Suppressor macrophage treated with lipopolysaccharide for 1 hour (primary cell): ENCODE measurements at regions not wholly inside any gene's neighbourhood (a gene's known extent, or its start where the extent isn't known, plus 50 kb on each side); places are given as distances from the start of the nearest gene placed in this dataset.
A peak's percentile ranks its signal among the peaks of the same experiment; 100 is the strongest.
"Not testable (repeated sequence)": the region's sequence is repeated elsewhere in the genome, so short reads cannot be mapped to it uniquely, and the experiment has no call there.

ENCODE experiments used
- DNase-seq, 3 donors: peaks; one replicate each; pipeline ENCODE4 v3.0.0-alpha.2; 2020 to 2022

DNA sequence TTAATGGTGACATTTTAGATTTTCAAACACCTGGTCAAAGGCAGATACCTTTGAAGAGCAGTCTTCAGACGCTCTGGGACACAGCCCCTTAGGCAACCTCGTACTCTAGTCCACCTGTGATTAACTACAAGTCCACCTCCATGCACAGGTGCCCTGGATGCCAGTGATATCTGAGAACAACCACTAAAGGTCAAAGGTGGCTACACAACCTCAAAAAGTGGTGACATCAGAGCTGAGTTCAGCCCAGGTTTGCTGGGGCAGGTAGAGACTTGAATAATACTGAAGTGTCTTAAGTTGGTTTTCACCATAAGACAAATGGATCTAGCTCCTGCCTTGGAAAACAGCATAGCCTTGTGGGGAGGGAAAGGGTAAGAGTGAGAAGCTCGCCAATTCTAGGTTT, 143.4 kb upstream of the ADO start:
- DNase-seq = no peak

DNA sequence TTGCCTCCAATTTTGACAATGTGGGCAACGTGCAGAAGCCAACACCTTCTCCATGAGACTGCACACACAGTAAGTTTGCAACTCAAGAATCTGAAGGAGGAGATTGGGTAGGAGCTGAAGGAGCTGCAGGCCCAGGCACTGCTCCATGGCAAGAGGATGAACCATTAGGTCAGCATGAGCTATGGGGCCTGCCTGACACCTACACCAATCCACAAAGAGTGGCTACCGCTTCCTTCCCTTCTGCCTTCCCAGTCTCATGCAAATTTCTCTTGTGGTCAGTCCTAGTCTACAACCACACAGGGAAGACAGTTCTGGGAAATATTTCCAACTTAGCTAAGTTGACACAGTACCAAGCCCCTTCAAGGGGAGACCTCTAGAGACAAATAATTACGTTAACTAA, 142.0 kb upstream of the ADO start:
- DNase-seq = peak; percentile 36 to 46 (median 46)

DNA sequence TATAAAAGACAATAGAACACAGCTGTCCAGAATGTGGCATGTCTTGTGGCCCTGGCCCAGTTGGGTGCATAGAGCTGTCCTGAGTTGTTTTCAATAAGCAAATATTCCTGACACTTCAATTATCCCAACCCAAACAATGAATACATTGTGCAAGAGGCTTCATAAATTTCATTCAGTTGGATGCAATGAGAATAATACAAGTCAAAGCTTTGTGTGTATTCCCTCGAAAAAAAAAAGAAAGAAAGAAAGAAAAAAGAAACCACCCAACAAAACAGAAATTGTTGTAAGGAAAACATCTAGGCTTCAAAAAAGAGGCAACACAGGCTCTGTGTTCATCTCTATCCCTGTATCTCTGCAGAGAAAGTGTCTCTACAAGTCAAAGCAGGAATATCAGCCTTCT, 138.7 kb upstream of the ADO start:
- no peak for DNase-seq

DNA sequence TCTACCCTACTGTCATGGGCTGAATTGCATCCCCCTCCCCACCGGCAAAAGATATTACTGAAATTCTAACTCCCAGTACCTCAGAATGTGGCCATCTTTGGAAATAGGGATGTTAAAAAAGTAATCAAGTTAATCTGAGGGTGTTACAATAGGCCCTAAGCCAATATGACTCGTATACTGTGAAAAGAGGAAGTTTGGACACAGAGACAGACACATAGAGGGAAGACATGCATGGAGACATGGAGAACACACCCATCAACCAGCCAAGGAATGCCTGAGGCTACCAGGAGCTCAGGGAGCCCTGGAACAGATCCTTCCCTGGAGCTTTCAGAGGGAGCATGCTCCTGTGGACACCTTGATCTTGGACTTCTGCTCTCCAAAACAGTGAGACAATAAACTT, 138.2 kb upstream of the ADO start:
- peak; percentile 63 to 78 (median 74) for DNase-seq

DNA sequence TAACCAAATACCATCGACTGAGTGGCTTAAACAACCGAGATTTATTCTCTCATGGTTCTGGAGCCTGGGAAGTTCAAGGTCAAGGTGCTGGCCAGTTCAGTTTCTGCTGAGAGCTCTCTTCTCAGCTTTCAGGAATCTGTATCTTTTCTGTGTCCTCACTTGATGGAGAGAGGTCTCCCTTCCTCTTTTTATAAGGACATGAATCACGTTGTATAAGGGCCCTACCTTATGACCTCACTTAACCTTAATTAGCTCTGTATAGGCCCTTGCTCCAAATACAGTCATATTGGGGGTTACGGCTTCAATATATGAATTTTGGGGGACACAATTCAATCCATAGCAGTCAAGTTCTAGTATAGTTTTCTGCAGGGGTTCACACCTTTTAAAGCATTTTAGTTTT, 135.2 kb upstream of the ADO start:
- DNase-seq = peak in 2 of 3 donors; percentile 35 to 50

DNA sequence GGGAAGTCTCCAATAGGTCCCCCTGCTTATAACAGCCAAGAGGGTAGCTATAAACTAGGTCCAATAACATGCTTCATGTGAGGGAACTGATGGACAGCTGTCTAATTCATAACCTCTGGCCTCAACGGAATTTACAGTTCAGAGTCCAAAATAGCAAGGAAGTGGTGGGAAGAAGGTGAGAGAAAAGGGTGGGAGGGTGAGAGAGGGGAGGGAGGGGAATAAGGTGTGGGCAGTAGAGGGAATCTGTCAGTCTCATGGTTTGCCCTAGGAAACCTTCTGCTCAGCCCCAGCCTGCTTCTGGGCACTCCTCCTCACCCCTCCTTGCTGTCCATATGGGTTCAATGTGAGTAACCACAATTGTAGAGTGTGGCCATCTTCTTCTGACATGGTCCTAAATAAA, 133.4 kb upstream of the ADO start:
- no peak for DNase-seq

DNA sequence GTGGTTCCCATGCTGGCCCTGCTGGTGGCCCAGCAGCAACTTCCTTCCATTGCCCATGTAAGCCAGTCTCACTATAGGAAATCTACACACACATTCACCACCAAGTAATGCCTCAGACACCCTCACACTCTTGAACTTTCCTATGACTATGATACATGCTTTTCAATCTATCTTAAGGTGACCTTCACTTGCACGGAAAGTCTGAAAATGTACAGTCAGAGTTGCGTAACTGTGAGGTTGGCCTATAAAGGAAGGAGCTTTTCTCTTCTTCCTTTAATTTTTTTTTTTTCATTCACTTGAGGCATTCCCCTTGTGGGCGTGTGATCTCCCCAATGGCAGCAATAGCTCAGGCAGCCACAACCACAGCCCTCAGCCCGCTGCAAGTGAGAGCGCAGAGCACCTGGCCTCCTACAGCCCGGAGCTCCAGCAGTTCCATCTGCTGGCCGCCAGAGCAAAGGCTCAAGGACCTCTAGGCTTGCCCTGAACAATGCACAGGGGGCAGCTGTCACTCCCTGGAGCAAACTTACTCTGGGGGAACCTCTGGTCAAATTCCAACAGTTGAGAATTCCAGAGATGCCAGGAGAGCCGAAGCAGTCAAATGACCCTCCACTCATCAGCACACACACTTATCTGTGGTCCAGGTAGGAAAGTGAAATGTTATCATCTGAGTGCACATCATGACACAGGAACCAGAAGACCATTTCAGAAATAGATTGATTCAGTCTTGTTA, 123.1 kb upstream of the ADO start:
- DNase-seq = peak; percentile 74 to 93 (median 92)

DNA sequence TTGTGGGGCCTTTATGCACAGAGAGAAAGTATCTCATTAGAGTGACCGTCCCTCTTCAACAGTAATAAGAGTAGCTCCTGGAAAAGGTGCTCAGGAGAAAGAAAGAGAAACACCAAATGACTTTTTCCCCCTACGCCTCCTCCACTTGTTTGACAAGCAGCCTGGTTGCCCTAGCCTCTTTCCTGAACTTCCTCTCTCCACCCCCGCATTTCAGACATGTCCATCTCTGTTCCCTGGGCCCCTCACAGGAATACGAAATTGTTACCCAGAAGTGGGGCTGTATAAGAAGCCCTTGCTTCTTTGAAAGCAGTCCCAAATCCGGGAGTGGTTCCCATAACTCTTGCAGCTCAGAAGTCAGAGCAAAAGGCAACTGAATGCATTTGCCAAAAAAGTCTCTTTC, 119.6 kb upstream of the ADO start:
- peak in 2 of 3 donors; percentile 19 to 33 for DNase-seq

DNA sequence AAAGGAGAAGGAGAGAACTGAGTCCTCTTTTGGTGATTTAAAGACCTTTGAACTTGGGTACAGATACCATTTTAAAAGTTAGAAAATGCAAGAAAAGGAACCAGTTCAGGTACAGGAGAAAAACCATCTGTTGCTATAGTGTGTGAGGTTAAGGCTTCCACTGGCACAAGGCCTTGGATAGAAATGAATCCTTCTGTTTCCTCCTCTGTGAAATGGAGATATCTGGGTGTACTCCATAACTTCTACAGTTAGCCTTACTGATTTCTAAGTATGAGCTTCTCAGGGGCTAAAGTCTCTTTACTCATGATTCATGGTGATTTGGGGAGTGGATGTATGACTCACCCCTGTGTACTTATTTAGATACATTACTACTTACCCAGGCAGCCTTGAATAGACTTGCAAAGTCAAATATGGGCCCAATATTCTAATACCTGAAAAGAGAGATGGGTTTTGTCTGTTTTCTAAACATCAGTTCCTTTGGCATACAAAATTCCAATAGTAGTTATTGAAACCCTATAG, 117.2 kb upstream of the ADO start:
- peak; percentile 42 to 72 (median 68) for DNase-seq

DNA sequence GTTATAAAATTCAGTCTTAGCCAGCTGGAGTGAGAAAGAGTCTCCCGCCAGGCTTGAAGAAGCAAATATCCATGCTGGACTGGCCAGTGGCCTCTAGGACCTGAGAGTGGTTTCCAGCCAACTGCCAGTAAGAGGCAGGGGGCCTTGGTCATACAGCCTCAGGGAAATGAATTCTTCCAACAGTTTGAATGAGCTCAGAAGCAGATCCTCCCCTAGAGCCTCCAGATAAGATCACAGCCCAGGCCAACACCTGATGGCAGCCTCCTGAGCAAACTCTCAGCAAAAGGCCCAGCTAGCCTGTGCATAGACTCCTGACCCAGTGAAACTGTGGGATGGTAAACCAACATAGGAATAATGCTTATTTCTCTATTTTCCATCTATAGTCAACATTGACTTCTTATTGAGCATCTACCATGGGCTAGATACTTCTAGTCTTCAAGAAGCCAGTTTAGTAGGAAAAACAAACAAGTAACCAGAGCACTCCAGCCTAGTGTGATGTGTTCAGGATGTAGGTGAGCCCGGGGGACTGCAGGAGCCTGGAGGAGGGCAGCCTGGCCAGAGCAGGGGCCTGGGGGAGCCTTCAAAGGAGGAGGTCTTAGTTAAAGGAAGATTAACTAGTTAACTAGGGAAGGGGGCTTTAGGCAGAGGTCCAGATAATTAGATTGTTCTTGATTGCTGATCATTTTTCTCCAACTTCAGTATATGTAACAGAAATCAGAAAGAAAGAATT, 115.4 kb upstream of the ADO start:
- DNase-seq = no peak

DNA sequence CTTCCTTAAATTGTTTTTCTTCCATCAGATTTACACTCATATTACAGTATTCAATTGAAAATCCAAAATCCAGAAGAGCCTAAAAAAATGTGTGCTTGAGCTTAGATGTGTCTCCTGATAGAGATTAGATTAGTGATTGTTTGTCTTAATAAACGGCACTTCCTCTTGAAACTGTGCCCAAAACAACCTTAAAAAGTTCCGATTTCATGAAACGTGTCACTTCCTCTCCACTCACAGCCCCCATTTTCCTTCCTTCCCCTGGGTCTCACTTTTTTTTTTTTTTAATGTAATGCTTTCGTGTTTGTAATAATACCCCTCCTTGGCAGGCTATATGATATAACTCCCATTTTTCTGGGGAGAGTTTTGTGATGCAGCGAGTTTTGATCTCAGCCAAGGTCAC, 114.8 kb upstream of the ADO start:
- DNase-seq = peak; percentile 42 to 71 (median 63)

DNA sequence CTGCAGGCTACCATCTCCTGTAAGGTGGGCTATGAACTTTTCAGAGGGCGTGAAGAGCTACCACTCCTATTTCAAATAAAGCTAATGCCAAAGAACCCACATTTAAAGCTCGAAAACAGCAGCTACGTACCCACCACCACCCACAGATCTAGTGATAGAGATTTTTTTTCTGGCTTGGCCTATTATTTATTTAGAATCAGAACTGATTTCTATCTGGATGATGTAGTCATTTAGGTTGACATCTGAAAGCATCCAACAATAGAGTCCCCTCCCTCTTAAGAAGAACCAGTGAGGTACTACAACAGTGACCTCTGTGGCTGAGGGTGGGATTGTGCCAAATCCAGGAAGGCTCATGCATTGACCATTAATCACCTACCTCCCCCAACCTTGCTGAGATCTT, 113.8 kb upstream of the ADO start:
- no peak for DNase-seq

DNA sequence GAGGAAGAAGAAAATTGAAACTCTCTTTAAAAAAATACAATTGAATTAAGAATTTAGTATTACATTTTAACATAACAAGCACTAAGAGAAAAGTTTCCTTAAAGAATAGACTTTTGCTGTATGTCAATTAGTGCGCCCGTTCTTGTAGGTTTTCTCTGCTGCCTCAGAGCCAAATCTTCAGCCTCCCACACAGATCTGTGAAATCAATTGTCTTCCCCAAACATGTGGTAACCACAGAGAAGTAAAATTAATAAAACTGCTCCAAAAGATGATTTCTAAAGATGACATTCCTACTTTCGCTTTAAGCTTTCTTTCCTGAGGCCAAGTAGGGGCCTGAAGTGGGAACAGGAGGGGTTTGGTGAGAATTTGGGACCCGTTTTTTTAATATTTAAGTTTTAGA, 113.2 kb upstream of the ADO start:
- peak; percentile 26 to 46 (median 36) for DNase-seq

DNA sequence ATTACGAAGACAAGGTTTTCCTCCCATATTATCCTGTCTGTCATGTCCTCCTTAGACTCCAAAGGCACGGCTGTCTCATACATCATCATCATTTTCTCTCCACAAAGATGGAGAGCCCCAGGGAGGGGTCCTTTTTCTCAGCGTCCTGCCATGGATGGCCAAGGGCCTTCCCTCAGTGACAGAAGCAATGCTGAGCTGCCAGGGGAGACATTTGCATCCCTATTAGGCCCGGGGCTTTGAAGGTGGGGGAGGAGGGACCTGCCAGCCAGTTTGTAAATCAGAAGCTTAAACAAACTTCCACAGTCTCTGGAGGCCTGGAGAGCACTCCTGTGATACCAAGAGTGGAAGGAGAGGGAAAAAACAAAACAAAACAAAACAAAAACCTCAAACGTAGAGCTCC, 112.4 kb upstream of the ADO start:
- DNase-seq = no peak

DNA sequence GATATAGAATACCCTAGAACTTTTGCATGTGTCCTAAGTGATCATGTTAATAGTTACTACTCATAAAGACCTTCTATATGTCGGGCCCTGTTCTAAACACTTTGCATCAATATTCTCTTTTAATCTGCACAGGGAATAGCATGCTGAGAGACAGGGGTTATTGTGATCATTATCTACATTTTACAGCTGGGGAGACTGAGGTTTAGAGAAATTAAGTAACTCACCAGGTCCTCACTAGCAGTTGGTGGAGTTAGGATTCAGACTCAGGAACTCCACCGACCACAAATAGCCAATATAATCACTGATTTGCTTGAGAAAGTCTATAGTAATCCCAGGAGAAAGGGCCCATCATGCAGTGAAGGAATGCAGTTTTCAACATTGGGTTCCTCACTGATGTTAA, 111.2 kb upstream of the ADO start:
- DNase-seq = no peak

DNA sequence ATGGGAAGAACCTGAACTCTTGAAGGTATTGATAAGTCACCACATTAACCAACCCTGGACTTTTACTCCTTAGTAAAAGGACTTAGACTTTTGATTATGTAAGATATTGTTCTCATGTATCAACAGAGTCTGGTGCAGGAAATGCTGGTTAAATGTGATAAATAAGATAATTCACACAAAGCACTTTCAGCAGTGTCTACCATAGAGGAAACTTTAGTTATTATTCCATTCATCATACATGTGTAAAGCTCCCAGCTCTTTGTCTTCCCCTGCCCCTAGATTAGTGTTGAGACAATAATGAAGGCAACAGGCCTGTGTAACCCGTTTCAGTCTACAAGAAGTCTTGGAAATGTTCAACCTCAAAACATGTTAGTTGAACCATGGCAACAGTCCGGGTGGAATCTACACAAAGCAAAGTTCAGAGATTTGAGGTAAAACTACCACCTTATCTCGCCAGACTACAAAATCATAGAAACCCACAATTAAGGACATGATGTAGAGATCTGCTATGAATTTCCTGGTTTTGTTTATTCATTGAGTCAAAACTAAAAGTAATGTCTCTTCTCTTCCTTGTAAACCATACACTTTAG, 109.9 kb upstream of the ADO start:
- DNase-seq = no peak

DNA sequence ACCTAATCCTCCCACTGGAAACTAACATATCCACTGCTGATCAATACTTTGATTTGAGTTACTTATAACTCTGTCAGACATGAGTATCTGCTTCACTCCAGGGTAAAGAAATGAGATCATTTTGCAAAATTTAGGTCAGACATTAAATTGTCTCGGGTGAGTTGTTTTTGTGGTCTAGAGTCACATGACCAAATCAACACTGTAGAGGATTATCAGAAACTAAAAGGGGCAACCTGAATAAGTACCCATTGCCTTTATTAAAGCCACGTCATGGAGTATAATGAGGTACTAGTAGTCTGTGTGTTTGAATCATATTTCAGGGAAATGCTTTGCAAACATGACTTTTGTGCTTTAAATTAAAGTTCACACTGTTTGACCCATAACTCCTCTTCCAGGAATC, 107.7 kb upstream of the ADO start:
- no peak for DNase-seq

DNA sequence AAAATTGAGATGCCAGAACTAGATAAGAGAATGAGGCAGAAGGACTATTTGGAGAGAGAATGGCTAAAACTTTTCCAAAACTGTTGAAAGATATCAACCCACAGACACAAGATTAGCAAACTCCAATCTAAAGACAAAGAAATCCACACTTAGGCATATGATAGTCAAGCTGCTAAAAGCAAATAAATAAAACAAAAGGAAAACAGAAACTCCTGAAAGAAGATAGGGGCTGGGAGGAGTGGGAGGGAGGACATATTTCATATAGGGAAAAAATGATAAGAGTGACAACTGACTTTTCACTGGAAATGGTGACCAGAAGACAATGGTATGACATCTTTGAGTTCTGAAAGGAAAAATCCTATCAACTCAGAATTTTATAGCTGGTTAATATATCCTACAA, 105.4 kb upstream of the ADO start:
- no peak for DNase-seq

DNA sequence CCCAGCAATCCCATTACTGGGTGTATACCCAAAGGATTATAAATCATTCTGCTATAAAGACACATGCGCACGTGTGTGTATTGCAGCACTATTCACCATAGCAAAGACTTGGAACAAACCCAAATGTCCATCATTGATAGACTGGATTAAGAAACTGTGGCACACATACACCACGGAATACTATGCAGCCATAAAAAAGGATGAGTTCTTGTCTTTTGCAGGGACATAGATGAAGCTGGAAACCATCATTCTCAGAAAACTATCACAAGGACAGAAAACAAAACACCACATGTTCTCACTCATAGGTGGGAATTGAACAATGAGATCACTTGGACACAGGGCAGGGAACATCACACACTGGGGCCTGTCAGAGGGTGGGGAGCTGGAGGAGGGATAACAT, 100.4 kb upstream of the ADO start:
- DNase-seq = not testable (repeated sequence)

DNA sequence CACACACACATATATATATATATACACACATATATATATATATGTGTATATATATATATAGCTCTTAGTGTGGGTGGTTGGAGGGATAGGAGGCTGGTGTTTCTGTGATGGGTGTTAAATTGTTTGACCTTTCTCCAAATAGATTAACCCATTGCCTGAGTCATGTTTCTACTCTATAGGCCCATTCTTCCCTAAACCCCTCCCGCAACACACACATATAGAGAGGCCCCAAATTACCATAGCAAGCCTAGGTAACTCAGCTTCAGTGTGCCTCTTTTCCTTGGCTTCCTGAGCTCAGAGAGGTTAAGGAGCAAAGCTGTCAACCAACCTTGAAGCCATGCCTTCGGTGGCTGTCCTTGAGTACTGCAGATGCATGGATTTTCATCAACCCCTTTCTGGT, 98.7 kb upstream of the ADO start:
- DNase-seq = no peak

DNA sequence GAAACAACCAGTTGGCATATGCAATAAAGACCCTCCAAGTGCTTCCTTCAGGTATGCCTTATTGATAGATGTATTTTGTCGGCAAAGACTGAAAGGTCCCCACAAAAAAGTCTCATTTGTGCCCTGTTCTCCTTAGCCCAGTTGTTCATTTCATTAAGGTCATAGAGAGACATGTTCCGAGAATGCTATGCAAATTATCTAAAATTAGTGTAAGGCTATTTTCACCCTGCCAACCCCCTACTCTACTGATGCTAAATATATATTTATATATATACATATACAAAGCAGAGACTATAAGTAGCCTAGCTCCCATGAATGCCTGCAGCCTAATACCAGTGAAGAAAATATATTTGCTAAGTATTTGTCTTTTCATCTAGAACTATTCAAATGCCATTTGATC, 96.7 kb upstream of the ADO start:
- DNase-seq = no peak

DNA sequence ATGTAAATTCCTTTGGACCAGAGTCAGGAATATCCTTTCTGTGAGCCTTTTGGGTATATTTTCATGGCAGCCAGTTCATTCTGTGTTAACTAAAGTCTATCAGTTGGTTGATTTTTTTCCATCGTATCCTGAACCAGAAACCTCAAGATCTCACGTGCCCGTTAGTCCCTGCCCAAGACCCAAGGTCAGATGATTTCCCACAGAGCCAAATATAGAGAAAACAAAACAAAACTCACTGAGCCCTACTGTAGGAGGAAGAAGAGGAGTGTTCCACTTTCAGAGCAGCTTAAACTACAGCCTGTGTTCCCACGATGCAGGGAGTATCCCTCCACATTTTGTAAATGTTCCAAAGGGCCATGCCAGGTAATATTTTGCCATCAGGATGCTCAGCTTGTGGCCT, 96.0 kb upstream of the ADO start:
- peak; percentile 54 to 80 (median 56) for DNase-seq

DNA sequence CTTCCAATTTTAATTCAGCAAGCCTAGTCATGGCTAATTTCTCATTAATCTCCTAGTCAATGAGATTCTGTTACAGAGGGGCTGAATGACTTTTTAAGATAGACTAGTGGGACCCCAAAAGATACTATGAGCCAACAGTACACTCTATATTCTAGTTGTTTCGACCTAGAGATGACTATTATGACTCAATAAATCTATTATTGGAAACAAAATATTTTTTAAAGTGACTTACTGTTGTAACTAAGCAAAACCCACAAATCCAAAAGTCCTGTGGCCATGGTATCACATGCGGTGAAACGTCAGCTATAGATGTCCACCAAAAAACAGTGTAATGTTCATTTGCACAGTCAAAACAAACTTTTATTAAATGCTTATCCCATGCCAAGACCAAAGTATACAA, 95.3 kb upstream of the ADO start:
- no peak for DNase-seq

DNA sequence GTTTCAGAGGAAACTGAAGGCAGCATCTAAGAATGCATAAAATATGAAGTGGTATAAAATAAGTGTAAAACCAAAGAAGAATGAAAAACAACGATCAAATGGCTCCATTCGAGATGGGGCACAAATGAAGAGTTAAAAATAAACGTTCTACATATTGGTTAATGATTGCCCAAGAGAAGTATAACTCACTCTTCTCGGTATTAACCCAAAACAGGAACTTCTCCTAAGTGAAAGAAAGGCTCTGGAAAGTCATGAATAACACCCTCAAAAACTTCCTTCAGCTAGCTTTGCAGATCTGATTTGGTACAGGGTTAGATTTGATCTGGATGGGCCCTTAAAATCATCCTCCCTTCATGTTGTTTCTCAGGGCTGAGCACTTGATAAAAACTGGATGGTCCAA, 94.3 kb upstream of the ADO start:
- peak; percentile 59 to 87 (median 87) for DNase-seq
